ENCODE measurements at regions not wholly inside any gene's neighbourhood (a gene's known extent, or its start where the extent isn't known, plus 50 kb on each side); places are given as distances from the start of the nearest gene placed in this dataset.

DNA sequence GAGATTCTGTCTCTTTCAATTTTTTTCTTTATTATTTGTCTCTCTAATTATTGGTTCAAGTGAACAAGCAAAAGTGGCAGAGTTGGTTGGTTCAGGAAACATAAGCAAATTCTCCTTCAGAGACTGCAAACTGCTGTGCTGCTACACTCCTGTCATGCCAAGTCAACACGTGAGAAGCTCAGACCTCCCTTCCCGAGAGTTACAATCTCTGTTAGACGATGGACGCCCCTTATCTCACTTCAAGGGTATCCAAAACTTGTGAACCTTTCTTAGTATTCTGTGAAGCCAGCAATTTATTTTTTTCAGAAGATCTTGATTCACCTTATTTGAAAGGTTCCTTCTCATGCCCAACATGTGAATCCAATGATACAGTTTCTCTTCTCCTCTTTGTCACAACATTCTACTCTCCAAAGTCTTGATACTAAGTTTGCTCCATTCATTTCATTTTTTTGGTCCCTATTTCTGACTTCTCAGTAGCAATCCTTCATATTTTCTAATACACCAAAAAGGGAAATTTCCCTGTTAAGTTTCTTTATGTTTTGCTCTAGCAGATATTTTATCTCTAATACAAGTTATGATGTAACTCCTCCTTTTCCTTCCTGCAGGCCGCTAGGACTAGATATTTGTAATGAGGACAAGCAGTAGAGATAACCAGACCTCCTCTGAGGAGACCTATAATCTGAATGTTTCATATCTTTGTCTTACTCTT is 448.8 kb upstream of the CITED2 start:
- H3K27me3 Mint-ChIP-seq (ENCODE audit: low read depth), result peaks cover 6% of the 10 kb centered on the region
- ATAC-seq, result no peak
- no peaks in the 10 kb centered on the region for H3K4me1 Mint-ChIP-seq (ENCODE audit: low read depth)
- H3K27ac Mint-ChIP-seq, result no peak overlapping the region
- H3K4me3 Mint-ChIP-seq, result no peak overlapping the region
- H3K9me3 Mint-ChIP-seq (ENCODE audit: insufficient read depth), result no peaks in the 10 kb centered on the region
- no peaks in the 10 kb centered on the region for H3K36me3 Mint-ChIP-seq (ENCODE audit: low read depth)
- ChIA-PET CTCF (no interaction called here), POLR2A (no interaction called here)
- DNase-seq, result no peak

DNA sequence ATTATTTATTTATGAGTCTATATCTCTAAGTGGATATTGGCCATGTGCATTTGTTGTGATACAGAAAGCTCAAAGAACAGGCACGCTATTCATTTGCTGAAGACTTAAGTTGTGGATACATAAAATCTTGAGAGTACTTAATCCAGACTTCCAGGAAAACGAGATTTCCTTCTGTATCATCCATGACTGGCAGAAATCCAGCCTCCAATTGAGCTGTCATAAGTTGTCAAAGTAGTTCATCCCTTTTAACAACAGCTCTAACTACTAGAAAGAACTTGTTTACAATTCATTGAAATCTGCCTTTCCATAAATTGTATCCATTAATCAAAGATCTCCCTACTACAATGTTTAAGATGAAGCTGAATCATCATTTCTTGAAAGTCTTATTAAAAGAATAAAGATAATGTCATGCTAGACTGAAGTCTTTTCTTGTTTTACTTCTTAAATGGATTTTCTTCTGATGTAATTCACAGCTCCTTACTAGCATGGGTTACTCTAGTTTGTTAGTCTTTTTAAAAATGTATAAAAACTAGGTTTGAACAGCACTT is 447.3 kb upstream of the CITED2 start:
- no peak overlapping the region for H3K4me3 Mint-ChIP-seq
- peaks cover 6% of the 10 kb centered on the region for H3K27me3 Mint-ChIP-seq (ENCODE audit: low read depth)
- ATAC-seq (no peak), DNase-seq (no peak)
- H3K36me3 Mint-ChIP-seq (ENCODE audit: low read depth), result no peaks in the 10 kb centered on the region
- no peaks in the 10 kb centered on the region for H3K9me3 Mint-ChIP-seq (ENCODE audit: insufficient read depth)
- H3K27ac Mint-ChIP-seq, result no peak overlapping the region
- ChIA-PET POLR2A (no interaction called here), CTCF (no interaction called here)
- H3K4me1 Mint-ChIP-seq (ENCODE audit: low read depth), result no peaks in the 10 kb centered on the region

DNA sequence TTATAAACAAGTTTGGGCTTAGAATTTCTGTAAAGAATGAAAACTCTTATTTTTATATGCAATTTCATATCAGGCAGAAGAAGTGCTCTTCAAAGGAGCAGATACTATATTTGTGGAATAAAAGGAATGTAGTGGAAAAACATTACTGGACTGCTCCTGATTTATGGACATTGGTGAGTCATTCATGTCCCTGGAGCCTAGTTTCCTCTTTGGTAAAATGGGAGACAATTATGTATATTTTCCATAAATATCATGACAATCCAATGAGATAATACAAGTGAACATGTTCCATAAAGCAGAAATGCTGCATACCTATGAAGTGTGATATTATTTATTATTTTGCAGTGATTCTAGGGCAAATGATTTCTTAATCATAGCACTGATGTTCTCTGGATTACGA is 445.8 kb upstream of the CITED2 start:
- H3K4me1 Mint-ChIP-seq (ENCODE audit: low read depth), result no peaks in the 10 kb centered on the region
- H3K9me3 Mint-ChIP-seq (ENCODE audit: insufficient read depth), result no peaks in the 10 kb centered on the region
- no peaks in the 10 kb centered on the region for H3K36me3 Mint-ChIP-seq (ENCODE audit: low read depth)
- POLR2A ChIA-PET, result no interaction called here
- H3K4me3 Mint-ChIP-seq, result no peak overlapping the region
- no peak for DNase-seq
- H3K27ac Mint-ChIP-seq, result no peak overlapping the region
- CTCF ChIA-PET, result no interaction called here
- no peak for ATAC-seq
- peaks cover 5% of the 10 kb centered on the region for H3K27me3 Mint-ChIP-seq (ENCODE audit: low read depth)

DNA sequence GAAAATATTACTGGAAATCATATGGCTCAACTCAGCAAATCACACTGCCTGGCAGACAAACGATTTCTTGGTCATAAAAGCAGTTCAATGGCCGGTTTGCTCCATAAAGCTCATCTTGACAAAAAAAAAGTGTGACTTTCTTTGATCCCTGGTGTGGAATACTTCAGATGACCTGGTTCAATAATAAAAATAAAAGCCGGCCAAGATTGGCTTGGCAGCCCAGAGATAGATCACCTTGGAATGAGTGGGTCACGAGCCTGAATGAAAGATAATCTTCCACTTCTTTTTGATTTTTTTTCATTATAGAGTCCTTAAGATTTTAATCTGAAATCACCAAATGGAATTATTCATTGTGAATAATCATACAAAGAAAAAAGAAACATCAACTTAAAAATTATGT is 445.3 kb upstream of the CITED2 start:
- ATAC-seq, result no peak
- POLR2A ChIA-PET, result no interaction called here
- H3K4me1 Mint-ChIP-seq (ENCODE audit: low read depth), result no peaks in the 10 kb centered on the region

DNA sequence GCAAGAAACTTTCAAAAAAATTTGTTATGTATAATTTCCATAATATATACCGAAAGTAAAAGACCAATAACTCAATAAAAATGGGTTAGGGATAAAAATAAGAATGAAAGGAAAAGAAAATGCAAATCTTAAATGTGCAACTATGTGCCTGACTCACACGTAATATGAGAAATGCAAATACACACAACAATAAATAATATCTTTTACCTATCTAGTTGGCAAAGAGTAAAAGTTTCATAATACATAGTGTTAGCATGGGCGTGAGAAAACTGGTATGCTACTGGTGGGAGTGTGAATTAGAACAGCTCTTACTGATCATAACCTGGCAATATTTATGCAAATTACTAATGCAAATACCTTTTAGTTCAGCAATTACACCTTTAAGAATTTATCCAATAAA is 438.5 kb upstream of the CITED2 start:
- no peak overlapping the region for H3K4me3 Mint-ChIP-seq
- H3K27ac Mint-ChIP-seq, result no peak overlapping the region
- ChIA-PET POLR2A (no interaction called here), CTCF (no interaction called here)
- DNase-seq, result no peak
- no peak for ATAC-seq
- H3K36me3 Mint-ChIP-seq (ENCODE audit: low read depth), result no peaks in the 10 kb centered on the region
- no peaks in the 10 kb centered on the region for H3K9me3 Mint-ChIP-seq (ENCODE audit: insufficient read depth)
- no peaks in the 10 kb centered on the region for H3K4me1 Mint-ChIP-seq (ENCODE audit: low read depth)
- H3K27me3 Mint-ChIP-seq (ENCODE audit: low read depth), result no peaks in the 10 kb centered on the region

More for the DNA sequence above, 445.3 kb upstream of the CITED2 start:
- no peak for DNase-seq
- Mint-ChIP-seq H3K4me3 (no peak overlapping the region), H3K27ac (no peak overlapping the region), H3K36me3 (ENCODE audit: low read depth) (no peaks in the 10 kb centered on the region), H3K27me3 (ENCODE audit: low read depth) (peaks cover under 1% of the 10 kb centered on the region), H3K9me3 (ENCODE audit: insufficient read depth) (no peaks in the 10 kb centered on the region)
- CTCF ChIA-PET, result no interaction called here

DNA sequence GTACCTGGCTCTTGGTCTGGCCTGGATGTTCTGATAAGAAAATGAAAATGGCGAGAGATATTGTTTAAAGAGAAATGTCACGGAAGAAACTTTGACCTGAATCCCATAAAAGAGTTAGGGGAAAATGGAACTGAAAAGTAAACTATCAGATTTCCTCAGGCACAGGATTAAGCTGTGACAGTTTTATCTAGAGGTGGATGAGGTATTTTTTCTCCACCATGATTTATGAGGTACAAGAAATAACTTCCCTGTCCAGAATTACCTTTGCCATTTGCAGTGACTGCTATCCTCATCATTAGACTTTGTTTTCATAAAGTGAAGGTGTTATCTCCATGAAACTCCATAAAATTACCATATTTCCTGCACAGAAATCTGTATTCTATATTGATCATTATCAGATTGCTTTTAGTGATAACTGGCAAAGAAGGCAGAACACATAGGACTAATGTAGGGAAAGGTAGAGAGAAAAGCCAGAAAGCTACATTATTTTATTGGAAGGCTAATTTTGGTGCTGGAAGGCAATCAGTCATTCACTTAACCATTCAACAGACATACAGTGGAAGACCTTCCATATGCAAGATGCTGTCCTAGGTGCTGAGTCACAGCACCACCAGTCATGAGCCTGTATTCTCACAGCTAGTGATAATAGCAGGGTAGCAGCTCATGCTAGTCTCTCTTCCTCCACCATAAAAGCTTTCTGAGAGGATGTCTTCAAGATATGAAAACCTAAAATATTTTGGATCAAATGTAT is 427.3 kb upstream of the CITED2 start:
- Mint-ChIP-seq H3K4me1 (ENCODE audit: low read depth) (no peaks in the 10 kb centered on the region), H3K36me3 (ENCODE audit: low read depth) (no peaks in the 10 kb centered on the region), H3K27ac (no peak overlapping the region), H3K4me3 (no peak overlapping the region), H3K27me3 (ENCODE audit: low read depth) (no peaks in the 10 kb centered on the region), H3K9me3 (ENCODE audit: insufficient read depth) (no peaks in the 10 kb centered on the region)
- ChIA-PET POLR2A (no interaction called here), CTCF (interaction anchor here (0.9 kb wide), 1 partner anchor 432 kb away, joined by 3 read pairs; no protein-coding TSS in a partner anchor)
- ATAC-seq, result no peak
- no peak for DNase-seq

DNA sequence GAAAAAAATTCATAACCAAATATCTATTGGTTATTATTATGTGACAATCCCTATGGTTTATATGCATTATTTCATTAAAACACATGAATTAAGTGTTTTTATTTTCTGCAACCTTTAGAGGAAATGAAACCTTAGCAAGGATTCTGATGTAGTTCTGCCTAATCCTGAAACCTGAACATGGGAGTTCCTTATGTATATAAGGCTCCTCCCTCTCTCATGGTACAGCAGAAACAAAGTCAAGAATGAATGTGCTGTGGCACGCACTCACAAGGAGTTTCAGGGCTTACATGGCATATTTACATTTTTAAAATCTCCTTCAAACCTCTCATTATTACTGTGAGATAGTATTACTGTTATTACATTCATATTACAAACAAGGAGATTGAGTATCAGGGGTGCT is 426.4 kb upstream of the CITED2 start:
- no peaks in the 10 kb centered on the region for H3K27me3 Mint-ChIP-seq (ENCODE audit: low read depth)
- CTCF ChIA-PET, result no interaction called here
- H3K4me1 Mint-ChIP-seq (ENCODE audit: low read depth), result no peaks in the 10 kb centered on the region

DNA sequence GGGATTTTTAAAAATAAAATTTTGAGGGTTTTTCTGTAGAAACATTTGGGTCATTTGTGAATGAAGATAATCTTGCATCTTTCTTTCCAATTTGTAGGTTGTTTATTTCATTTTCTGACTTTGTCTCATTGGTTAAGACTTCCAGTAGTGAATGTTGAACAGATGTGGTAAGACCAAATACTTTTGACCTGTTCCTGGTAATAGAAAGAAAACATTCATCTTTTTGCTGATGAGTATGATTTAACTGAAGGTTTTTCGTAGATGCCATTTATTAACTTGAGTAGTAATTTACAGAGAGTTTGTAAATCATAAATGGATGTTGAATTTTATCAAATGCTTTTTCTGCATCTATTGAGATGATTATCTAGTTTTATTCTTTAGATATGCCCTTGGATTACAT is 416.1 kb upstream of the CITED2 start:
- no peak for DNase-seq
- ChIA-PET POLR2A (no interaction called here), CTCF (no interaction called here)
- H3K36me3 Mint-ChIP-seq (ENCODE audit: low read depth), result no peaks in the 10 kb centered on the region
- no peak for ATAC-seq
- H3K4me1 Mint-ChIP-seq (ENCODE audit: low read depth), result no peaks in the 10 kb centered on the region
- H3K4me3 Mint-ChIP-seq, result no peak overlapping the region
- no peak overlapping the region for H3K27ac Mint-ChIP-seq
- no peaks in the 10 kb centered on the region for H3K9me3 Mint-ChIP-seq (ENCODE audit: insufficient read depth)
- peaks cover 4% of the 10 kb centered on the region for H3K27me3 Mint-ChIP-seq (ENCODE audit: low read depth)

More for the DNA sequence above, 426.4 kb upstream of the CITED2 start:
- no peak overlapping the region for H3K27ac Mint-ChIP-seq
- DNase-seq (no peak), ATAC-seq (no peak)
- H3K9me3 Mint-ChIP-seq (ENCODE audit: insufficient read depth), result no peaks in the 10 kb centered on the region
- H3K36me3 Mint-ChIP-seq (ENCODE audit: low read depth), result no peaks in the 10 kb centered on the region
- no peak overlapping the region for H3K4me3 Mint-ChIP-seq
- POLR2A ChIA-PET, result no interaction called here

DNA sequence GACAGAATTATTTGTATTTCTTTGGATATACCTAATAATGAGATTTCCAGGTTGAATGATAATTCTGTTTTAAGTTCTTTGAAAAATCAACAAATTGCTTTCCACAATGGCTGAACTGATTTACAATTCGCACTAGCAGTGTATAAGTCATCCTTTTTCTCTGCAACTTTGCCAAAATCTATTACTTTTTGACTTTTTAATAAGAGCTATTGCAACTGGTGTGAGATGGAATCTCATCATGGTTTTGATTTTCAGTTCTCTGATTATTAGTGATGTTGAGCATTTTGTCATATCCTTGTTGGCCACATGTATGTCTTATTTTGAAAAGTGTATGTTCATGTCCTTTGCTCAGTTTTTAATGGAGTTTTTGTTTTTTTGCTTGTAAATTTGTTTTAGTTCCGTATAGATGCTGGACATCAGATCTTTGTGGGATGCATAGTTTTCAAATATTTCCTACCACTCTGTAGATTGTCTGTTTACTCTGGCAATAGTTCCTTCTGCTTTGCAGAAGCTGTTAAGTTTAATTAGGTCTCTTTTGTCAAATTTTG is 409.8 kb upstream of the CITED2 start:
- Mint-ChIP-seq H3K4me1 (ENCODE audit: low read depth) (no peaks in the 10 kb centered on the region), H3K9me3 (ENCODE audit: insufficient read depth) (no peaks in the 10 kb centered on the region), H3K27ac (no peak overlapping the region), H3K4me3 (no peak overlapping the region), H3K27me3 (ENCODE audit: low read depth) (peaks cover 6% of the 10 kb centered on the region), H3K36me3 (ENCODE audit: low read depth) (no peaks in the 10 kb centered on the region)
- CTCF ChIA-PET, result no interaction called here
- DNase-seq (no peak), ATAC-seq (no peak)
- POLR2A ChIA-PET, result no interaction called here

DNA sequence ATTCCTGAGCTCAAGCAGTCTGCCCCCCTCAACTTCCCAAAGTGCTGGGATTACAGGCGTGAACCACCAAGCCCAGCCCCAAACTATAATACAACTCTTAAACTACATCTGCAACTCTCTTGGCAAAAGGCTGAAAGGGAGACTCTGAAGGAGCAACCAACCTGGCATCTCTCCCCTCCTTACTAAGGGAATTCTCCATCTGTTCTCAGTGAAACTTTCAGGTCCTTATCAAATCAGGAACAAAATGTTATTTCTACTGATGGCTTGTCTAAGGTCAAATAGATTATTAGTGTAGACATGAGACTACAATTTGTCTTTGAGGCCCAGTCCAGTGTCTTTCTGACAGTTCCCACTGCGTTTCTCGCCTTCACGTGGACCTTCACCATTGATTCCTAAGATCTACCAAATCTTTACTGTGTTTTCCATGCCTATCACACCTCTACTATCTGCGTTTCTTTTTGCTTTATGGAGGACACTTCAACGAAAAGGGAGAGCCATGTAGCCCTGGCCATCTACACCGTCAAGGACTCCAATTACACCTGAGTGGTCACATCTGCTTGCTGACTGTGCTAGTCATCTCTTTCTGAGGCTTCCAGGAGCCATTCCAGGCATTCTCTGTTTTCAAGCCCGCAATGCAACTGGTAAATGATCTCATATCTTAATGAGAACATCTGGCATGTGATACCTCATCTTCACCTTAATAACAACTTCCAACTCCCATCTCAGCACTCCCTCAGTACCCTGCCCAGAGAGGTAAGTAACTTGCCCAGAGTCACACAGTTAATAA is 405.7 kb upstream of the CITED2 start:
- CTCF ChIA-PET, result no interaction called here
- ATAC-seq, result no peak
- no peaks in the 10 kb centered on the region for H3K9me3 Mint-ChIP-seq (ENCODE audit: insufficient read depth)
- H3K27ac Mint-ChIP-seq, result no peak overlapping the region
- H3K4me3 Mint-ChIP-seq, result no peak overlapping the region
- DNase-seq, result no peak
- no peaks in the 10 kb centered on the region for H3K36me3 Mint-ChIP-seq (ENCODE audit: low read depth)
- H3K4me1 Mint-ChIP-seq (ENCODE audit: low read depth), result no peaks in the 10 kb centered on the region
- peaks cover 2% of the 10 kb centered on the region for H3K27me3 Mint-ChIP-seq (ENCODE audit: low read depth)
- POLR2A ChIA-PET, result no interaction called here

DNA sequence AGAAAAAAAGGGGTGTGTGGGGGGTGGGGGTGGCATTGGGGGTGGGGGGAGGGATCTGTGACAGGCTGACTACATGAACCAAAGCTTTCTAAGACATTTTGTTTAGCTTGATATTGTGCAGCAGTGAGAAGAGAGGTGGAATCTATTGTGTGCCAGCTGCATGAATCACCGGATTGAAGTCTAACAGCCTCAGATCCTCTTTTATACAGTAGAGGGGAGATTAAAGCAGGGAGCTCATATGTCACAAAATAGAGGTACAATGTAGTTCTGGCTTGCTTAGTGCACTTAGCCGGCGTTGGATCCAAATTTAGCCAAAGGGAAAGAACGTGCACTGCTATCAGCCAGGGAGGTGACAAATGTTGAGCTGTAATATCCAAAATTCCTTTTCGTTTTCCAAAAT is 404.2 kb upstream of the CITED2 start:
- Mint-ChIP-seq H3K36me3 (ENCODE audit: low read depth) (no peaks in the 10 kb centered on the region), H3K4me3 (no peak overlapping the region), H3K27ac (no peak overlapping the region), H3K9me3 (ENCODE audit: insufficient read depth) (no peaks in the 10 kb centered on the region), H3K27me3 (ENCODE audit: low read depth) (no peaks in the 10 kb centered on the region), H3K4me1 (ENCODE audit: low read depth) (no peaks in the 10 kb centered on the region)
- CTCF ChIA-PET, result no interaction called here
- DNase-seq (no peak), ATAC-seq (no peak)
- POLR2A ChIA-PET, result no interaction called here

DNA sequence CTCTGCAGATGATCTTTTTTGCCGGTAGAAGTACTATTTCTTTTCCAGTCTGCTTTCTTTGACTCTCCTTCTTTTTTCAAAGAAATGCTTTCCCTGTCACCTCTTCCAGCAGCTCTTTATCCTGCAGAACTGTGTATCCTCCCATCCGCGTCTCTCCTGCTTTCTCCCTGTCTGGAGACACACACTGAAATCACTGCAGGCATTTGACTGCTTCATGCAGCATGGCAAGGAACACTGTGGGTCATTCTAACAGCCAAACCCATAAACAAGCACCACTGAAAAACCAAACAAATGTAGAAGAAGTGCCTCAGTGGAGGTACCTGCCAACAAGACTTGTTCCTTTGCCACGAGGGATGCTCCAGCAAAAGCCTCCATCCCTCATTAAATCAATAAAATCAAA is 403.7 kb upstream of the CITED2 start:
- Mint-ChIP-seq H3K27ac (no peak overlapping the region), H3K36me3 (ENCODE audit: low read depth) (no peaks in the 10 kb centered on the region), H3K27me3 (ENCODE audit: low read depth) (no peaks in the 10 kb centered on the region), H3K9me3 (ENCODE audit: insufficient read depth) (no peaks in the 10 kb centered on the region), H3K4me3 (no peak overlapping the region), H3K4me1 (ENCODE audit: low read depth) (no peaks in the 10 kb centered on the region)
- no peak for ATAC-seq
- CTCF ChIA-PET, result no interaction called here
- DNase-seq, result no peak
- POLR2A ChIA-PET, result no interaction called here

All from activated CD8-positive, alpha-beta T cell treated with anti-CD3 and anti-CD28 coated beads, Interleukin-2, amount 10 ng/mL, durations not matched to agents 7 days and 5 days (primary cell).